Keratinocyte (primary cell): ENCODE measurements at regions not wholly inside any gene's neighbourhood (a gene's known extent, or its start where the extent isn't known, plus 50 kb on each side); places are given as distances from the start of the nearest gene placed in this dataset.

Source experiments
- CTCF ChIP-seq, 3 experiments: IDR thresholded peaks in 1 of 3; conservative IDR thresholded peaks in 1 of 3; optimal IDR thresholded peaks in 1 of 3; 2 replicates in 2 of 3; 3 replicates in 1 of 3; pipeline versions ENCODE3 to v1.5.1; 2011; ENCODE audit warnings: low read length in 3 of 3, mild to moderate bottlenecking in 3 of 3, moderate library complexity in 2 of 3, control low read depth in 1 of 3, inconsistent platforms in 1 of 3; ENCODE audit not compliant: insufficient read depth in 2 of 3; ENCODE audit errors: extremely low read depth in 1 of 3
- EZH2 ChIP-seq: IDR thresholded peaks from one replicate; pipeline ENCODE4 v1.6.1; 2012; ENCODE audit warnings: inconsistent platforms, mild to moderate bottlenecking, low read length, moderate library complexity

- TF ChIP-seq CTCF (optimal IDR thresholded peaks at IDR 0.05 in 1 of 3, IDR thresholded peaks at IDR 0.05 in 1 of 3, conservative IDR thresholded peaks at IDR 0.05 in 1 of 3; ENCODE audit: extremely low read depth in 1 of 3, insufficient read depth in 2 of 3, low read length in 3 of 3) (no peak), EZH2 (no peak)
Observed at GRCh38 chr16:87056083-87056482, 261.1 kb downstream of the C16orf95 start.
